GM12873 (cell line): ENCODE measurements at regions not wholly inside any gene's neighbourhood (a gene's known extent, or its start where the extent isn't known, plus 50 kb on each side); places are given as distances from the start of the nearest gene placed in this dataset.

Source experiments
- CTCF ChIP-seq: IDR thresholded peaks from 2 replicates; pipeline ENCODE4 v1.5.1; 2012; ENCODE audit warnings: low read depth, mild to moderate bottlenecking, moderate library complexity, low read length, control low read depth; ENCODE audit not compliant: insufficient read depth; ENCODE audit errors: missing control alignments

GRCh38 chr2:228352048-228352447 lies 170.6 kb upstream of the SPHKAP start:
- TF ChIP-seq CTCF = no peak

GRCh38 chr2:228348516-228349064 lies 167.1 kb upstream of the SPHKAP start:
- no peak for TF ChIP-seq CTCF

- no peak for TF ChIP-seq CTCF
Observed at GRCh38 chr2:228344531-228344930, 163.0 kb upstream of the SPHKAP start.

- no peak for TF ChIP-seq CTCF
Observed at GRCh38 chr2:228339525-228339924, 158.0 kb upstream of the SPHKAP start.

- no peak for TF ChIP-seq CTCF
Observed at GRCh38 chr2:228334180-228334579, 152.7 kb upstream of the SPHKAP start.

GRCh38 chr2:228329282-228329681 lies 147.8 kb upstream of the SPHKAP start:
- no peak for TF ChIP-seq CTCF

GRCh38 chr2:228321015-228321414 lies 139.5 kb upstream of the SPHKAP start:
- TF ChIP-seq CTCF = no peak
